HG02588 (cell line): ENCODE measurements at regions not wholly inside any gene's neighbourhood (a gene's known extent, or its start where the extent isn't known, plus 50 kb on each side); places are given as distances from the start of the nearest gene placed in this dataset.

Source experiments
- ATAC-seq: cut with Tn5 transposase; IDR thresholded peaks from one replicate; pipeline ENCODE4 v1.9.1; 2021; ENCODE audit warnings: mild to moderate bottlenecking, moderate library complexity; ENCODE audit not compliant: unreplicated experiment

DNA sequence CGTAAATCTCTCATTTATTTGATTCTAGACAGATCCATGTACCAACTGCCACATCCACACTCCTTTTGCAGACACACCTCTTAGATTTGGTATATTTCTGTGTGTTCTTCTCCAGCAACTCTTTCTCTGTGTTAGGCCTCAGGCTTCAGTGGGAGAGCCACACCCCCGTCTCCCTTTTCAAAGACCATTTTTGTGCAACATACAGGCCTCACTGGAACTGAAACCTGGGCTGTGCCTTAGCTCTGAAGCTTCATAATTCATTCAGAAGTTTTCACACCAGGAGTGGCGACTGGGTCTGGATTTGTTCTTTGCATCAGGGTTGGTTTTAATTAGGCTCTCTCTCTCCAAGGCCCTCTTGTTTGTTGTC lies 170.2 kb downstream of the THBS2 start:
- no peak for ATAC-seq

DNA sequence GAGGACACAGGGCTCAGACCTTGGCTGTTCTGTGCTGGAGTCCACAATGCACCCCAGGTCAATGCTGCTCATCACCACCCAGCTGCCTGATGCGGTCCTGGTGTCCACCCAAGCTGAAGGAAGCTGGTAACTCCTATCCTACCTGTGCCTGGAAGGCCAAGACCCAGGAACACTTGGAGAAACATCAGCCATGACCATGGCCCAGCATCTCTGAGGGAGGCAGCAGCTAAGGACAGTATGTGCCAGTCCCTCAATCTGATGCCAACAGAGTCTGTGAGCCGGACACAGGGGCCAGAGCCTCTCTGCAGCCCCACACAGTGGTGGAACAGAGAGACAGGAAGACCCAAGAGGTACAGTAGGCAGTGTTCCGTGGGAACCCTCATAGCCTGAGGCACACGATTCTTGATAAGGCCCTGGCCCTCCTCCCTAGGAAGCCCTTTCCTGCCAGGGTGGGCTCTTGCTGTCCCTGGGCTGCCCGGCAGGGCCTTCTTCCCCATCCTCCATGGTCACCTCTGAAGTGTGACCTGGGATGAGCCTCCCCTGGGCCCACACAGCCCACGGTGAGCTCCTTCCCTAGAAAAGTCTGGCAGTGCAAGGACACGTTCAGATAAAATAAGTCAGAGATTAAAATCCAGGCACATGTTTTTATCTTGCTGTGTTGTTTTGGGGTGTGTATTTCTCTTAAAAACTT lies 170.7 kb downstream of the THBS2 start:
- ATAC-seq = no peak

DNA sequence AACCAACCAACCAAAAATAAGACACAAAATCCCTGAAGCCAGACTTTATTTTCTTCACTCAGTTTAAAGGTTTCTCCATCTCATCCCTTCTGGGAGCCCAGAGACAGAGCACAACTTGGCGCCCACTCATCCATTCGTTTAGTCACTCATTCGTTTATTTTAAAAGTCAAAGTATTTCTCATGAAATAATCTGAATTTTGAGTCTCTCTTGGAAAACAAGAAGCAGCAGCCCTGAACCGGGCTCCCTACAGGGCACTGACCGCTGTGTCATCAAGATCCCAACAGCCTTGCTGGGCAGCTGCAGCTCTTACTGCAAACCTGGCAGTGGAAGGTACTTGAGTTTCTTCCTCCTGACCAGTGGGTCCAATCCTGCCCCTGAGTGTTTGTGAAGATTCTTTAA lies 171.6 kb downstream of the THBS2 start:
- no peak for ATAC-seq

DNA sequence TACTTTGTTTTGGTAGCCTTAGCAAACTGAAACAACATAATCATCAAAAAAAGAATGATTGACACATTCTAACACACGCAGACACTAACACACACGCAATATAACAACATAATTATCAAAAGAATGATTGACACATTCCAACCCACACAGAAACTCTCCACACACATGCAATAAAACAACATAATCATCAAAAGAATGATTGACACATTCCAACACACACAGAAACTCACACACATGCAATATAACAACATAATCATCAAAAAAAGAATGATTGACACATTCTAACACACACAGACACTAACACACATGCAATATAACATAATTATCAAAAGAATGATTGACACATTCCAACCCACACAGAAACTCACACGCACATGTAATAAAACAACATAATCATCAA lies 172.4 kb downstream of the THBS2 start:
- ATAC-seq = no peak

DNA sequence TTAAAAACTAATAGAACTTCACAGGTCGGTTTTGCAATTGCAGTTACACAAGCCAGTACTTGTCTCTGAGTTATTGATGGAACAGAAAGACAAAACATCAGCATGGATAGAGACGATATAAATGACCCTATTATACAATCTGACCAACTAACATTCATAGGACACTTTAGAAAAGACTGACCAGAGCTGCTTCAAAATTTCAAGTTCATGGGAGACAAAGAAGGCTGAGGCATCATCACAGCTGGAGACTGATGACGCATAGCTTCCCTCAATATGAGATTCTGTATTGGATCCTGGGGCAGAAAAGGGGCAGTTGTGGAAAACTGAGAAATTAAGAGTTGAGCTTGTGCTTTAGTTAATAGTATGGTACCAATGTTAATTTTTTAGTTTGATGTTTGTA lies 174.0 kb downstream of the THBS2 start:
- no peak for ATAC-seq

DNA sequence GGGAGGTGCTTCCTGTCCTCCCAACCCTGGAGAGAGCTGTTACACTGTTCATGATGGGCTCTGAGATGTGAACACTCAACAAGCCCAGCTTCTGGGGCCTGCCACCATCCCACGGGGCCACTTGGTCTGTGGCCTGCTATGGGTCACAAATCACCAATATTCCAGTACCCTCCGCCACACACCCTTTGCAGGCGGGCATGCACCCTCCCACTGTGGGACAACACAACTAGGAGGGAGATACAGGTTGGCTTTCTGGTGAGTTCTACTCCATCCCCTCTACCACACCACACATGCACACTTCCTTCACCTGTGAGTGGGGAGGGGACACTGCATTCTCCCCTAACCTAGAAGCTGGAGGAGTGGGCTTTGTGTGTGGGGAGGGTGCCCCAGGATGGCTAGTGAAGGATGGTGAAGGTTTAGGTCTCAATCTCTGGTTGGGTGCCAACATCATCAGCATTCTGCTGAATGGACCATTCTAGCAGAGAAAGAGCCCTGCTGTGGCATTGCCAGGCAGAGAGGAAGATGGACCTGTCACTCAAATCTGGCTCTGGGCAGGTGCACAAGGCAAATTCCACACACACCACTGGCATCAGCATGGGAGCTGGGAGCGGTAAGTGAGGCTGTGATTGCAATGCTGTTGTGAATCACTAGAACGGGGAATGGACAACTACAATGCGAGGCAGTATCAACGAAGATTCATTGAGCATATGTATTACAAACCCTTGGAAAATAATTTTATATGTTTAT lies 175.1 kb downstream of the THBS2 start:
- ATAC-seq = no peak

DNA sequence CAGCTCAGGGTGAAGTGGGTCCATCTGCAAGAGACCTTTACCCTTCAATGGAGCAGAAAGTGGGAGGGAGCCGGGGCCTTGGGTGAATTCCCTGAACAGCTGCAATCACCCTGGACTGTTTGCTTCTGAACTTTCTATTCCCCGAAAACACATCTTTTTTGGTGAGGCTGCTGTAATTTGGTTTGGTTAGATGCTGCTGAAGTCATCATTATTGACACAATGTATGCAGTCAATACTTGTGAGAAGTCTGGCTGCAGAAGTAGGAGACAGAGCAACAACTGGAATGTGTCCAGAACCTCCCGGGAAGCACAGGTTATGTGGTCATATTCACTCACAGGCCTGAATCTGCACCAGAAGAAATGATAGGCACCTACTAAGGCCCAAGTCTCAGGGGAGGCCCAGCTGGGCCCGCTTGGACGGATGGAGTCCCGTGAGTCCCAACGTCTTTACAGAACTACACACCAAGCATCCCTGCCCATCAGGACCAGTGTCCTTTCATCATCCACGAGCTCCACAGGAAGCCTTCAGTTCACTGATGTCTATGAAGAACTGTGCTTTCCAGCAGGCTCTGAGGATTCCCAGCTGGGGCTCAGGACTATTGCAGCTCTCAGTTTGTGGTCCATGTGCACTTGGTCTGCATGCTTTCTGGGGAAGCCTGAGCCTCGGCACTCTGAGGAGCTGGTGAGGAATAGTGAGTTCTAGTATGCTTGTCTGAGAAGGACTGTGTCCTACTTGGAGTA lies 177.6 kb downstream of the THBS2 start:
- no peak for ATAC-seq

DNA sequence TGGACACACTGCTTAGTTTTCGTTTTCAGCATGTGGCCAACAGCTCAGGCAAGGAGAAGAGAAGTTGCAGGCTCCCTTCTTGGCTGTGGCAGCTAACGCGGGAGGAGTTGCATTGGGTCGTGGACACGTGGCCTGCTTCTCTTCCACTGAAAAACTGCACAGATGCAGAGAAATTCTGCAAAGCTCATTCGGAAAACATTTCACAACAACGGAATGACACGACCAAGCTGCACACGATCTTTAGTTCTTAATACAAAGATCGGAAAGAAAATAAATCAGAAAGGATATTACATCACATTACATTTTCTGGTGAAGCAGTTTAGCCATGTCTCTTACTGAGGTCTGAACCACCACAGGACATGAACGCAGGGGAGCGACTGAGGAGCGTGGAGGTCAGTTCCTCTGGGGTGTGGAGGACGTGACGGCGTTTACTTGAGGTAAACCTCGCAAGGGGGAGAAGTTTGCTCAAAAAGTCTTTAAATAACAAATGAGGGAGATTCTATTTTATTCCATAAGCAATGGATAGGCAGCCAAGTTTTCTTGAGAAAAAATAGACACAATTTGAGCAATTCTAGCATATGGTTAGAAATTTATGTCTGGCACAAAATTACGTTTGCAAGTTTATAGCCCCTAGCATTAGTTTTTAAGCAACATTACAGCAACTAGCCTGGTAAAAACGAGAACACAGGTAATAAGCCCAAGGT lies 178.3 kb downstream of the THBS2 start:
- no peak for ATAC-seq

DNA sequence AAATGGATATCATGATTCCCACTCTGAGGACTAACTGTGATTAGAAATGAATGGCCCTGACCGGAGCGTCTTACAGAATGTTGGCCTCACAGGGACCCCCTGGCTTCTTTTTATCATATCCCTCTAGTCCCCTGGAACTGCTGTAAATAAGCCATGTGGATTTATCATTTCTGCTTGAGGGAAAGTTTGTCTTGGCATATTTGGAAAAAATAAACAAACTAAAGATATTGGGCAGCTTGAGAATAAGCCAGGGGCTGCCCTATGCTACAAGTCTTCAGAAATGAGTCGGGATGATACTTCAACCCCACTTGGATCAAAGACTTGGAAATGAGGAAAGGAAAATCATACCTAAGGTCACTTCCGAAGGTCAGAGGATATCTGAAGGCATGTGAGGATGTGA lies 179.1 kb downstream of the THBS2 start:
- ATAC-seq = no peak

DNA sequence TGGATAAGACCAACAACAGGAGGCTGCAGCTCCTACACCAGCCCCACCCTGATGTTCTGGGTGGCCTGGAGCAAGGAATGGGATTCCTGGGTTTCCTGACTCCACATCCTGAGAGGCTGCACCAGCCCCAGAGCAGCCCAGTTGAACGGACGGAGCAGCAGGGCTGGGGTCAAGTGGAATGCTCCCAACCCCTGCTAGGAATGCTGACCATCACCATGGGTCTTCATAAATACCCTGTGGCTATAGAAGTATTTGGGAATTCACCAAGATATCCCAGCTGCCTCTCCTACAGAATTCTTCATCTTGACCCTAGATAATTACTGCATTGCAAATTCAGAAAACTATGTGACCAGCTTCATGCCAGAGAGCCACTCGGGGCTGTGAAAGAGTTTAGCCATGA lies 180.3 kb downstream of the THBS2 start:
- ATAC-seq = no peak

DNA sequence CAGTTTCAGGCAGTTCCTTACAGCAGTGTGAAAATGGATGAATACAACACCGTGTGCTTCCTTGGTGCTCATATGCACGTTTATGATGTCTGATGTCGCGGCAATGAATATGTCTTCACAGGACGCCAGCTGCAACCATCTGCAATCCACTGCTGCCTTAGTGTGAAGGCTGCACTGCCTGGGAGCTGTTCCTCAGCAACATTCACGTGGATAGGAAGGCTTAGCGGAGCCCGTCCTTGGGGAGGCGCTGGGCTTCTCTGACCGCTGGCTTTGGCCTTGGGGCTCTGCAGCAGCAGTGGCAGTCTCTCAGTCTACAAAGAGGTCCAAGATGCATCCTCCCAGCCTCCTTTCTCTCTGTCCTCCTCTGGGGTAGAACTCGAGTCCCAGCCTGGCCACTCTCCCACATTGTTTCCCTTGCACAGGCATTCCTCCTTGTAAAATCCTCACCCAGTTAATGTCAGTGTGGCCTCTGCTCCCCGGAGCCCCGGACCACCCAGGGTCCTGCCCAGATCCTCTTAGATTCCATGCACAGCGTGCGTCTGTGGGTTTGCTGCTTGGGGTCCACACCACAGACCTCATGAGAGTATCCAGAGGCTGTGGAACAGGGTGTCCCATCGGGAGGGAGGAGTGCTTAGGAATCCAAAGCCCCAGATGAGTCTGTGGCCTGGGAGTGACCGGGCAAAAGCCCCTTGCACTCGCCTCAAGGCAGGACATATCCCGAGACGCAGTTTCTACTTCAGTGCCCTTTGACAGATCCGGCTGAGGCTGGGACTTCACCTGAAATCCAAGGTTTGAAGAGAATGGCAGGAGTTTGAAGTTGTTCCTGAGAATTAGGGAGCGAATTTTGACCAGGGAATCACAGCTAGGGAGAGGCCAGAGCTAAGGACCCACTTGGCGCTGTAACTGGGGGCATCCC lies 181.3 kb downstream of the THBS2 start:
- no peak for ATAC-seq

DNA sequence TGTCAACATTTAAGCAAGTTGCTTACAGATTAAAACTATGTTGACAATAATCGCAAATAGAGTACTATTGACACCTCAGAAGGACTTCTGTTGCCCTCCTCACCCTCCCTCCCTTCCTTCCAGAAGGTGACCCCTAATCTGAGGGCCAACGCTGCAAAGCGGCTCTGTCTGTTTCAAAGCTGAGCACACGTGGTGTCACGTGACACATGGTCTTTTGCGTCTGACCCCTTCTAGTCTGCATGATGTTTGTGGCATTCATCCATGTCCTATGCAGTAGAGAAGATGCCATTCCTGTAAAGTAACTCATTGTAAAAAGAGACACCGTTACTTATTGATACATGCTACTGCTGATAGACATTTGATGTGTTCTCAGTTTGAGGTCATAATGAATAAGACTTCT lies 182.3 kb downstream of the THBS2 start:
- ATAC-seq = no peak

DNA sequence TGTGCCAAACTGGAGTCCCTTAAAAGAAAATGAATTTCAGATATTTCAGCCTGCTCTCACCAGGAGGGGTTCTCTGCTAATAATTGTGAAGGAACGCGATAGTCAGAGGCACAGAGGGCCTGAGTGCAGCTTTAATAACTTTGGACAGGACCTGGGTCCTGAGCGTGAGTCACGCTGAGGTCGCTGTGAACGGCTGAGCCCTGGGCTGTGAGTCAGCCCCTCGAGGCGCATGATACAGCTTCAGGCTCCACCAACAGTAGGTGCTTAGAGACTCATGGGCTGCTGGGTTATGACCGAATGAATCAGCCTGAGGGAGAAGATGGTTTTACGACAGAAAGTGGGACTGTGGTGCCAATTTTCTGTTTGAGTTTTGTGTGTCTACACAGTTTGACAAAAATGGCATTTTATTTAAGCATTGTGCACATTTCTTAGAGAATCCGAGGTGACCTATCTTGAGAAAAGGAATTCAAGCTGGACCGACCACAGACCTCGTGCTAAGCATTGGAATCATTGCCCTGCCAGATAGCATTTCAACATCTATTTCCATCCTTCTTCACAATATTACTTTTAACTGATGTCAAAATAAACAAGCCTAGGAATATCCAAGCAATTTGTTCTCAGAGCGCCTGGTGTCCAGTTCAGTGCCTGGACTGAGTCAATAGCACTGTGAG lies 183.0 kb downstream of the THBS2 start:
- ATAC-seq = no peak

DNA sequence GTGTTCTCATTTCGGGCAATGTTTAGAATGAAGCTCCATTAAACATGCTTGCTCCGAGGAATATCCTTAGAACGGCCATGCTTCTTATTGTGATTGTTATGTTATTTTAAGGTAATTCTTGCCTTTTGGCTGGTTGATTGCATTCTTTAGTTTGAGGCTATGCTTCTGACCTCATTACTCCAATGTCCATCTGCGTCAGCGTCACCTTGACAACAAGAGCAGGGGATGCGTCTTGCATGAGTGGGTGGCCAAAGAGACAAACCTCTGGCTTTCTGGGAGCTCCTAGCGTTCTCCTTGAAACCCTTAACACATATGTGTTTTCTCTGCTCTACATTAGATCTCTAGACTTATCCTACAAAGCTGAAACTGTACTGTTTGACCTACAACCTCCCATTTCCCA lies 184.3 kb downstream of the THBS2 start:
- no peak for ATAC-seq

DNA sequence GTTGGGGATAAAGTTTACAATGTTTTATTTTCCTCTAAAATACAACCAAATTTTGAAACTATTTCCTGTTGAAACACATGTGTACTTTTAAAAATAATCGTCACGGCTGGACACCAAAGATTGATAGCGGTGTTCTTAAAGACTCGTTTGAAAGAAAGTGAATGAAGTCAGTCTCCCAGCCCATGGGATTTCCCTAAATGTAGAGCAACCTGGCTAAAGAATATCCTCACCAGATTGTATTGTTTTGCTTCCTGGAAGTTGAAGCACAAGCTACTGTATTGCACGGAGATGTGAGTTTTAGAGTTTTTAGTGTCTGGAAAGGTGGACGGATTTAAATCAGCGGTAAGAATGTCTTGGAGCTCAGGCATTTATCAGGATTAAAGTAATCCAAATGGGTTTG lies 189.5 kb downstream of the THBS2 start:
- no peak for ATAC-seq

DNA sequence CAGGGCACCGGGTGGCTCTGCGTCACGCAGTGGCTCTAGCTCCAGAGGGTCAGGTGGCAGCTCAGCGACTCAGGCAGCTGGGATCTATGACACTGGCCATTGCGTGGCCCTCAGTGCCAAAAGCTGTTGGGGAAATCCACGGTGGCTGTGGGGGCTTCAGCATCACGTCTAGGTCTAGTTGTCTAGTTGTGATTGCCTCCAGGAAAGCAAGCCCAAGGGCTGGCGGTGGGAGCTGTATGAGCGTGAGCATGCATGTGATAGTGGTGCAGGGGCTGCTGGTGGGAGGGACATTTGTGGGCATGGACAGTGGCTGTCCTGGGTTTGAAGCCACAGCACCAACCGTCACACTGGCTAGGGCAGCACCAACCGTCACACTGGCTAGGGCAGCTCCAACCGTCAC lies 191.4 kb downstream of the THBS2 start:
- ATAC-seq = no peak

DNA sequence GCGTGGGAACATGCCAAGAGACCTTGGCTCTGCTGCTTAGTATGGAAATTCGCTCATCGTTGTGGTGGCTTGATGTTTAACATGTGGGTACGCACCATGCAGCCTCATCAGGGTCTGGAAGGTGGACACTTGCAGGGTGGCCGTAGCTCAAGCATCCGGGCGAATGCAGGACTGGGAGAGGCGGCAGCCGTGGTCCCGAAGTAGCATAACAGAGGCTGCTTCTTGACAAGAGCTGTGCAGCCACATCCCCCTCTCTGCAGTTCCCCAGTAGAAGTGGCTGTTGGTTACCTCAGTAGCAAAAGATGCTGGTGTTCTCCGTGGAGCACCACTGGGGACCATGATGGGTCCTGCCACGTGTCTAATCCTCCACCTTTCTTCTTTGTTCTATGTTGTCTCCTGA lies 195.0 kb downstream of the THBS2 start:
- ATAC-seq = no peak

DNA sequence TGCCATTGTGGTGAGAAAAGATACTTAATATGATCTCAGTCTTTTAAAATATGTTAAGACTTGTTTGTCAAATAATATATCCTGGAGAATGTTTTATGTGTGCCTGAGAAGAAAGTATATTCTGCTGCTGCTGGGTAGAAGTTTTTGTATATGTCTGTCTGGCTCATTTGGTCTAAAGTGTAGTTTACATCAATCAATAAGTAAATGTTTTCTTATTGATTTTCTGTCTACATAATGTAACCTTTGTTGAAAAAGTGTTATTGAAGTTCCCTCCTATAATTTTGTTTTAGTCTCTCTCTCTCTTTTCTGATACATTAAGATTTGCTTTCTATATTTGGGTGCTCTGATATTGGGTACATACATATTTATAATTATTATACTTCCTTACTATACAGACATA lies 201.2 kb downstream of the THBS2 start:
- no peak for ATAC-seq

DNA sequence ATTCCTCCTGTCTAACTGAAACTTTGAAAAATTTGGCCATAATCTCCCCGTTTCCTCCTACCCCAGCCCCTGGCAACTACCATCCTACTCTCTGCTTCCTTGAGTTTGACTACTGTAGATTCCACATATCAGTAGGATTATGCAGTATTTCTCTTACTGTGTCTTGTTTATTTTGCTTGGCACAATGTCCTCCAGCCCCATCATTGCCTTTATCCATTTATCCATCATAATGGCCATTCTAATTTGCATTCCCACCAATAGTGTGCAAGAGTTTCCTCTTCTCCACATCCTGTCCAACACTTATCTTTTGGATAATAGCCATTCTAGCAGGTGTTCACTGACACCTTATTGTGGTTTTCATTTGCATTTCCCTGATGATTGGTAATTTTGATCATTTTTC lies 202.3 kb downstream of the THBS2 start:
- ATAC-seq = no peak

DNA sequence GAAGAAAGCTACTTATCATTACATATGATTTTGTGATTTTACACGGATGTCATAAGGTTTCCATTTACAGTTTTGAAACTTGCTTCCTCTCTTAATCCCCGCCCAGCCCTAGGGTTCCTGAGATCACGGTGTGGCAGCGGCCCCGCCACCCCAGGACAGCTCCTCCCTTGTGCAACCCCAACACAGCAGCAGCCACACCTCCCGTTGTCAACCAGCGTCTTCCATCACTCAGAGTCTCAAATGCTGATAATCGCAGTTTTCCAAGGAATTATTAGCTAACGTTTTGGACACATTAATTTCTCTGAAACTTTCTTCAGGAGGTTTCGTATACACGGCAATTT lies 204.8 kb downstream of the THBS2 start:
- ATAC-seq = no peak
